Amniotic epithelial cell (primary cell): ENCODE measurements at regions not wholly inside any gene's neighbourhood (a gene's known extent, or its start where the extent isn't known, plus 50 kb on each side); places are given as distances from the start of the nearest gene placed in this dataset.

Source experiments
- DNase-seq: peaks from one replicate; pipeline ENCODE4 v3.0.0-alpha.2; 2010; ENCODE audit warnings: low read depth

GRCh38 chr13:73616861-73617260 is 517.3 kb downstream of the KLF12 start:
- DNase-seq, result no peak

- no peak for DNase-seq
Measured at GRCh38 chr13:73610799-73611592, 523.2 kb downstream of the KLF12 start.

DNA sequence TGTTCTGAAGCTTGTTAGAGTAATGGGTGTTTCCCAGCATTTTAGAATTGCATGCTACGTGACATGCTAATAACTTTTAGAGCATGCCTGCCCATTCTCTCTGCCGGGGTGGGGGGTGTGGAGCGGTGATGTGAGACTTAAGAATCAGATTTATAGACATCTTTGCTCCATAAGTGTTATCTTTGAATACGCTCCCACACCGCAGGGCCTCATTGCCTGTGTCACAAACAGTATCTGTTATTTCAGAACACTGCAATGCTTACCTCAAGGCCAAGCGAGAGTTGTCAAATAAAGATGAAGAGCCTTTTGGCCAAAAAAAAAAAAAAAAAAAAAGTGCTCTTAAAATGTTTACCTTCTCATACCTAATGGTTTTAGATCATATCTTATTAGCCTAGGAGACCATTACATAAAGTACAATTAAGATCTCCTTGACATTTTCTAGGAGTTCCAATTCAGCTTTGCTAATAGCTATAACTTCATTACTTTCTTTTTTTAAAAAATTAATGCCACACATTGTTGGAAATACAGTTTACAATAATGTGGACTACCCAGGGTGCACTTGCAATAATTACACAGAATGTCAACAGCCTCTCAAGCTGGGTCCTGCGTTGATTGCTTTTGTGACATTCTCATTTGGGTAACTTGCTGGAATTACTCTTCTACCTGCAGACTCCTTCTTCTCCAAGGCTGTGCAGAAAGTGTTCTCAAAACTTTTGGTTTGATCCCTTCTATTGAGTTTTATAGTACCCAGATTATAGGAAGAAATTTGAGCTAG is 525.3 kb downstream of the KLF12 start:
- DNase-seq, result peak; percentile 21

- no peak for DNase-seq
Measured at GRCh38 chr13:73608157-73608516, 526.1 kb downstream of the KLF12 start.

GRCh38 chr13:73607489-73608156 is 526.6 kb downstream of the KLF12 start:
- no peak for DNase-seq

- DNase-seq, result no peak
Measured at GRCh38 chr13:73603646-73604045, 530.6 kb downstream of the KLF12 start.

DNA sequence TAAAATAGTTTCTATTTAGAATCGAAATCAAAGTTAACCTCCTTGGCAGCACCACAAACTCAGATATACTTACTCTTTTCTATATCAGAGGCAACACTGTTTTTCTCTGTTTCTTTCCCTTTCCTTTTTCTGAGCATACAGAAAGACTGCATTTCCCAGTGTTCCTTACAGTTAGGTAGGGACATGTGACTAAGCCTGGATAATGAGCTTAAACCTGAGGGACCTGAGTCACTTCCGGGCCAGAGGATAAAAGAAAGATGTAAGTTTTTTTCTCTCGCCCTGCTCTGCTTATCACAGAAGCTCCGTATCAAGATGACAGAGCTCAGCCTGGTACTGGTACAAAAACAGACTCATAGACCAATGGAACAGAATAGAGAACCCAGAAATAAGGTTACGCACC is 531.9 kb downstream of the KLF12 start:
- DNase-seq, result peak; percentile 67

DNA sequence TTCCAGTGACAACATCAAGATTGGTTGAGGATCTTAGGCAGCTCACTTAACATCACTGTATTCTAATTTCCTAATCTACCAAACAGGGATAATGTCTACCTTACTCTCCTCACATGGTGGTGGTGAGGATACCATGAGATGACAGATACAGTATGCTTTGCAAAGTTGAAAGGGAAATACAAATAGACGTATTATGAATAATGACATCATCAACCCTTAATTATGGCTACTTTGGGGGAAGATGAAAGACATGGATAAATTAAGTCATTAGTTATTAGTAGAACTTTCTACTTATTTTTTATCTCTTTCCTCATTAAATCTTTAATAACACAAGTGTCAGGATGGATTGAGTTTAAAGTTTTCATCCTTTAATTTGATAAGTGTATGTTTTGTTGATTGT is 532.5 kb downstream of the KLF12 start:
- no peak for DNase-seq

GRCh38 chr13:73599232-73600128 is 534.7 kb downstream of the KLF12 start:
- peak; percentile 16 for DNase-seq

GRCh38 chr13:73598020-73598712 is 536.0 kb downstream of the KLF12 start:
- peak; percentile 57 for DNase-seq

- DNase-seq, result no peak
Measured at GRCh38 chr13:73596382-73596781, 537.6 kb downstream of the KLF5 start.

DNA sequence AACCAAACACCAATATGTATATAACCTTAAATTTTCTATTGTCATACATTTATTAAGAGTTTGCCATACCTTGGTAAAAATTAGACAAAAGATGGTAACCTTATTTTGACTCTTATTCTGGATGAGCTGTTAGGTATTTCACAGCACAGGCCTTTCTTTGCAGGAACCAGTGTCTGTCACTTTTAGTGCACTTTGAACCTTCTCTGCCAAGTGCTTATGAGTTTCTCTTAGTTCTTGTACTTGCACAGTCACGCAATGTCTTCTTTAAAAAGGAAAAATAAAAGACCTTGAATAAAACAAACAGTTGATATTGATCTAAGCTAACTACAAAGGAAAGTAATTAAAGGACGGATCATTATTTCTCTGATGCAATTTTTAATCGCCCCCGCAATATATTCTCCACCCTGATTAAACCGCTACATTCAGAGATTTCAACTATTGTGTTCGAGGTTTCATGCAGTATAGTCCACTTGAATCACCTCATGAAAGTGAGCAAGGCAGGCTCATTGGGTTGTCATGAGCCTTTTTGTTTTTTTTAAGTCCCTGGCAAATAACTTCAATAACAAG is 534.5 kb downstream of the KLF5 start:
- no peak for DNase-seq

GRCh38 chr13:73591861-73592260 is 533.1 kb downstream of the KLF5 start:
- no peak for DNase-seq

GRCh38 chr13:73590795-73591194 is 532.0 kb downstream of the KLF5 start:
- no peak for DNase-seq

GRCh38 chr13:73585236-73585635 is 526.4 kb downstream of the KLF5 start:
- DNase-seq, result no peak

DNA sequence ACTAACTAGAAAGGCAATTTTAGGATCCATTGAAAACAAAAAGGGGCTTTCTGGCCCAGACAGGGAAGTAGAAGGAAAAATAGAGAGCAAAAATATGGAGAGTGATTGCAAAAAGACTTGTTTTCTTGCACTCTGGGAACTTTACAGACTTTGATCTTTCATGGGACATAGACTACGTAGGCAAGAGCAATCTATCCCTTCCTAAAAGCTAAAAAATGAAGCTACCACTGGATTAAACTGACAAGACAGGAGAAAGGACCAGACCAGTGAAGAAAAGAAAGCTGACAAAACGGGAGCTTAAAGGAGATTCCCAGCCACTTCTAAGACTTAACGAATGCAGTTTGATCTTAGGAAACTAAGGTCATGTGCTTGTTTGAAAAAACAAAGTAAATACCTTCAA is 524.5 kb downstream of the KLF5 start:
- DNase-seq, result no peak

DNA sequence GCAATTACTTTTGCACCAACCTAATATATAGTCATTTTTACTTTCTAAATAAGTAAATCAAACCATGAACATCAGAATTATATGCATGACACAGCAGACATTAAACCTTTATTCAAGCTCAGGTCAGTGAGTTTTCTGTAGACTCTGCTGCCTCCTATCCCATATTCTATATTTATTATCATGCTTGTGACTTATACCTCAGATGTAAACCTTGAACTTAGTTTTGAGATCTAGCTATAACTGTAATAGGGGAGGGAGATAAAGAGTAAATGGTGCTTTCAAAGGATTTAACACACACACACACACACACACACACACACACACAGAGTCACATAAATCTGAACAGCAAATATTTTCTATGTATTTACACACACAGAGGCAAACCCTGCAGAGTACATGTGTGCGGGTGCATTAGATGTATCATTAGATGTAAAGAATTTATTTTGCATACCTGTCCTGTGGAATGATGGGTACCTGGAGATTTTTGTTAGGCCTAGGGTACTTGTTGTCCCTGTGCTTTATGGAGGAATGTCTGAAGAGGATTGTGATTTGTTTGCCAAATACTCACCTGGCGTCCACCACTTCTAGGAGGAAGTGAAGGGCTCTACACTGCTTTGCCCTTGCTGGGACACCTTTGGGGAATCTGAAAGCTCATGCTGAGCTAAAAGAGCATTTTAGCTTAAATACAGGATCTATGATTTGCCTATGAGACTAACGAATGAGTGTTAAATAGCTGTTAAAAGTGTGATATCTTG is 521.9 kb downstream of the KLF5 start:
- DNase-seq, result no peak

- no peak for DNase-seq
Measured at GRCh38 chr13:73579574-73580274, 520.9 kb downstream of the KLF5 start.

DNA sequence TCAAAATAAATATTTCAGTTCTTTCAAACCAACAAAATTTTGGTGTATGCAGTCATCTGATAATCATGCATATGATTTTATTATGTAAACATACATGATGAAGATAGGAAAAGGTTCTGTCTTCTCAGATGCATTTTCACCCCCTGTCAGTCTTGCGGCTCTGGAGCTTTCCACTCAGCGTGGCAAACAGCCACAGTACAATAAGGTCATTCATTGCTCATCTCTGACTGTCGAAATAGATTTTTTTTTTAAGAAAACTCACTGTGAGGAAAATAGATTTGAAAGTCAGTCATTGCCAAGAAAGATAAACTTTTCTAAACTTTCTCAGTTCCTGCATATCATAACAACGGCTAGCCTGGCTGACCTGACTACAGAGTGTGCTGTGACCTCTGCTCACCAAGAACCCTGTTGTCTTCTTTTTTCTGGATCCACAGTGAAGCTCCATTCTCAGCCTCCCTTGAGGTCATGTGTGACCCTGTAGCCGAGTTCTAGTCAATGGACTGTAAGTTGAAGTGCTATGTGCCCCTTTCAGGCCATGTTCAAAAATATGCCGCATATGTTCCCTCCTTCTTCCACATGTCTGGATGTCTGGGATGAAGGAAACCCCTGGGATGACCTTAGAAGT is 519.6 kb downstream of the KLF5 start:
- DNase-seq, result peak; percentile 29
